ENCODE measurements at regions not wholly inside any gene's neighbourhood (a gene's known extent, or its start where the extent isn't known, plus 50 kb on each side); places are given as distances from the start of the nearest gene placed in this dataset.

DNA sequence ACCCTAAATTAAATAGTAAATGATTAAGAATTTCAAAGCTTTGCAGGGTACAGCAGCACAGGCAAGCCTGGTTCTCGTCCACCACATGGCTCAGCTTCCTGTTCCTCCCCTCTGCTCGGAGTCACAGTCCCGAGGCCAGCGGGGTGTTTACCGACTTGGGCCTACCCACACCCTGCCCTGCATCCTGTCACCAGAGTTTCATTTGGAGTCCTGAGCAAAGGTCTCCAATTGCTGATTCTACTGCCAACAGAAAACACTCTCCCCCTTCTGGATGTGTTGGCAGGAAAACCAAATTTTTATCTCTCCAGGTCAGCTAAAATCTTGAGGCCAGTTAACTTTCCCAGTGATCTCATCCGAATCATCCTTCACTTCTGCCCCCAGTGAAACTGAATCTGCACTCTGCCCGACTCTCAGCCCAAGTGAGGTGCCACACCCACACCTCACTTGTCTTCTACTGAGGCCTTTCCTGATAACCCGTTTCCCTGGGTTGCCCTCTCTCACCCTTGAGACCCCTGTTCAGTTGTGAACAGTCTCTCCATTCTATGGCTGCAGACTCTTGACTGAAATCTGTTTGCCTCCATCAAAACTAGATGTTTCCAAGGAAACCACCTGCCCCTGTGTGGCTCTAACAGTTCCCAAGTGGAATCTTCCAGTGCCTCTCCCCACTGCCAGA lies 71.2 kb downstream of the VCPKMT start:
- TF ChIP-seq, protein P1, sequence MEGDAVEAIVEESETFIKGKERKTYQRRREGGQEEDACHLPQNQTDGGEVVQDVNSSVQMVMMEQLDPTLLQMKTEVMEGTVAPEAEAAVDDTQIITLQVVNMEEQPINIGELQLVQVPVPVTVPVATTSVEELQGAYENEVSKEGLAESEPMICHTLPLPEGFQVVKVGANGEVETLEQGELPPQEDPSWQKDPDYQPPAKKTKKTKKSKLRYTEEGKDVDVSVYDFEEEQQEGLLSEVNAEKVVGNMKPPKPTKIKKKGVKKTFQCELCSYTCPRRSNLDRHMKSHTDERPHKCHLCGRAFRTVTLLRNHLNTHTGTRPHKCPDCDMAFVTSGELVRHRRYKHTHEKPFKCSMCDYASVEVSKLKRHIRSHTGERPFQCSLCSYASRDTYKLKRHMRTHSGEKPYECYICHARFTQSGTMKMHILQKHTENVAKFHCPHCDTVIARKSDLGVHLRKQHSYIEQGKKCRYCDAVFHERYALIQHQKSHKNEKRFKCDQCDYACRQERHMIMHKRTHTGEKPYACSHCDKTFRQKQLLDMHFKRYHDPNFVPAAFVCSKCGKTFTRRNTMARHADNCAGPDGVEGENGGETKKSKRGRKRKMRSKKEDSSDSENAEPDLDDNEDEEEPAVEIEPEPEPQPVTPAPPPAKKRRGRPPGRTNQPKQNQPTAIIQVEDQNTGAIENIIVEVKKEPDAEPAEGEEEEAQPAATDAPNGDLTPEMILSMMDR (IDR thresholded peaks at IDR 0.05; ENCODE audit: insufficient read depth, low read length, missing control alignments): no peak
- H3K4me3 ChIP-seq (ENCODE audit: low read depth, low read length): no peak overlapping the region
- ChIA-PET CTCF (interaction anchor here (0.9 to 1.6 kb wide), 4 partner anchors 15 to 183 kb away, joined by 3 to 6 read pairs (median 4); no protein-coding TSS in a partner anchor), POLR2A (interaction anchor here (1.7 kb wide), 1 partner anchor 16 kb away, joined by 7 read pairs; no protein-coding TSS in a partner anchor)
- DNase-seq (ENCODE audit: low read depth, low spot score): no peak

- no peak for DNase-seq (ENCODE audit: low read depth, low spot score)
- ChIA-PET POLR2A (interaction anchor here (1.7 kb wide), 1 partner anchor 16 kb away, joined by 7 read pairs; no protein-coding TSS in a partner anchor), CTCF (interaction anchor here (1.3 kb wide), 1 partner anchor 164 kb away, joined by 3 read pairs; no protein-coding TSS in a partner anchor)
- TF ChIP-seq, protein P1 (IDR thresholded peaks at IDR 0.05; ENCODE audit: insufficient read depth, low read length, missing control alignments): no peak
- H3K4me3 ChIP-seq (ENCODE audit: low read depth, low read length): no peak overlapping the region
Measured at GRCh38 chr14:50045837-50046236, 70.5 kb downstream of the VCPKMT start.

GRCh38 chr14:50047274-50047676 lies 69.1 kb downstream of the VCPKMT start:
- no peak for DNase-seq (ENCODE audit: low read depth, low spot score)
- H3K4me3 ChIP-seq (ENCODE audit: low read depth, low read length): no peak overlapping the region
- POLR2A ChIA-PET: no interaction called here
- TF ChIP-seq, protein P1 (IDR thresholded peaks at IDR 0.05; ENCODE audit: insufficient read depth, low read length, missing control alignments): no peak
- CTCF ChIA-PET: interaction anchor here (0.9 to 2.0 kb wide), 3 partner anchors 14 to 196 kb away, joined by 3 to 6 read pairs (median 5); no protein-coding TSS in a partner anchor

DNA sequence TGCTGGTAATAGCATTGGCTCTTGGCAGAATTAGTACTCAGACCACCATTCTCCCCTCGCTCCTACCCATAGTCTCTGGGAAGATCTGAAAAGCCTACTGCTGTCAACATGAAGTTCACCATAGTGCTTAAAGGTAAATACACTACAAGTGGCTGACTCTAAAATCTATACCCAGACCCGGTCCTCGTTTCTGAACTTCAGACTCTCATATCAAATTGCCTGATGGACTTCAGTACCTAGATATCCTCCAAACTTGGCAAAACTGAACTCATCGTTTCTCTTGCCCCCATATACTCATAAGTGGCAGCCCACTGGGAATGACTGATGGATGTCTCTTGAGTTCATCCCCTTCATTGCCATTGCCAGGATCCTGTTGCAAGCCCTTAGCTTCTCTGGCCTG lies 67.3 kb downstream of the VCPKMT start:
- TF ChIP-seq, protein P1 (IDR thresholded peaks at IDR 0.05; ENCODE audit: insufficient read depth, low read length, missing control alignments): no peak
- no peak for DNase-seq (ENCODE audit: low read depth, low spot score)
- ChIA-PET POLR2A (no interaction called here), CTCF (no interaction called here)
- H3K4me3 ChIP-seq (ENCODE audit: low read depth, low read length): no peak overlapping the region

DNA sequence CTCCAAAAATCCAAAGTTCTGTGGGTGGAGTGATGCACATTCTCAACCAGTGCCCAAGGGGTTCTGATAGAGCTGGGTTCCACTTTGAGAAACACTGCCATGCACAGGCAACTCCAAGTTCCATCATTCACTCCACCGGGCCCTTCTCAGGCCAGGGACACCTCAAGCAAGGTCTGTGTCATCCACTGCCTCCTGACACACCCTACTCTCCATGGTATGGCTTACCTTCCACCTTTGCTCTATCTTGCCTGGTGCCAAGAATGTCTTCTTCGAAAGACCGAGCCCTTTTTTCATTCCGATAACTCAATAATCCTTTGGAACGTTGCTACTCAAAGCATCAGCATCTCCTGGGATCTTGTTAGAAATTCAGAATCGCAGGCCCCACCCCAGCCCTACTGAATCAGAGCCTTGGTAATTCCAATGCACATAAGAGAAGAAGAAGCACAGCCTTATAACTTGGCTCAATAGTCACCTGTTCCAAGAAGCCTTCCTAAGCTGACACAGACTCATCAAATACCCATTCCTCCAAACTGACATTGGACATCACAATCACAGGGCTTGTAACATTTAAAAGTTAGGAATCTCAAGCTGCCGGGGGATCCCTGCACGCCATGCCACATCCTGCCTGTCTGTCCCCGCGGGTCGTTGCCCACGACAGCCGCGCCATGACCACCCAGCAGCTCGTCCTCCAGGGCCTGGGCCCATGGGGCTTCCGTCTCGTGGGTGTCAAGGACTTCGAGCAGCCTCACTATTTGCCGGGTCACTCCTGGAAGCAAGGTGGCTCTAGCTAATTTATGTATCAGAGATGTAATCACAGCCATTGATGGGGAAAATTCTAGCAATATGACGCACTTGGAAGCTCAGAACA lies 66.4 kb downstream of the VCPKMT start:
- TF ChIP-seq, protein P1 (IDR thresholded peaks at IDR 0.05; ENCODE audit: insufficient read depth, low read length, missing control alignments): no peak
- ChIA-PET POLR2A (no interaction called here), CTCF (interaction anchor here (0.5 to 1.2 kb wide), 3 partner anchors 10 to 184 kb away, joined by 3 to 4 read pairs (median 3); no protein-coding TSS in a partner anchor)
- H3K4me3 ChIP-seq (ENCODE audit: low read depth, low read length): no peak overlapping the region
- no peak for DNase-seq (ENCODE audit: low read depth, low spot score)

DNA sequence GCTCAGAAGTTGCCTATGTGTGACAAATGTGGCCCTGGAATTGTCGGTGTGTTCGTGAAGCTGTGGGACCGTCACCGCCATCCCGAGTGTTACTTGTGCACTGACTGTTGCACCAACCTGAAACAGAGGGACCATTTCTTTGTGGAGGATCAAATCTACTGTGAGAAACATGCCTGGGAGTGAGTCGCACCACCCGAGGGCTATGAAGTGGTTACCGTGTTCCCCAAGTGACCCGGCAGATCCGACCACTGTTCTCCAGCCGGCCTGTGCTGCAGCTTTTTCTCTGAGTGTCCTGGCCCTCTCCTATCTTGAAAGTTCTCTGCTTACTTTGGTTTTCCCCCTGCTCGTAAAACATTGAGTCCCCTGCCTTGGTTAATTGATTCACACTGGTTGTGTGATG lies 65.3 kb downstream of the VCPKMT start:
- CTCF ChIA-PET: interaction anchor here (0.7 to 1.2 kb wide), 2 partner anchors 9 to 185 kb away, joined by 3 read pairs; no protein-coding TSS in a partner anchor
- TF ChIP-seq, protein P1 (IDR thresholded peaks at IDR 0.05; ENCODE audit: insufficient read depth, low read length, missing control alignments): no peak
- DNase-seq (ENCODE audit: low read depth, low spot score): no peak
- POLR2A ChIA-PET: no interaction called here
- H3K4me3 ChIP-seq (ENCODE audit: low read depth, low read length): no peak overlapping the region
